Transverse colon (tissue), 4 donors: ENCODE measurements at regions not wholly inside any gene's neighbourhood (a gene's known extent, or its start where the extent isn't known, plus 50 kb on each side); places are given as distances from the start of the nearest gene placed in this dataset.

ENCODE experiments used
- CTCF ChIP-seq, 5 experiments: fragments of 200-600 bp in 3 of 5; fragments of 450-650 bp in 2 of 5; sonication (generic) in 3 of 5; IDR thresholded peaks; 1 replicate in 2 of 5; 2 replicates in 3 of 5; pipeline ENCODE4 v1.5.1; 2016 to 2017; ENCODE audit warnings: antibody characterized with exemption in 5 of 5, inconsistent platforms in 3 of 5, mild to moderate bottlenecking in 2 of 5, moderate library complexity in 1 of 5
- EP300 ChIP-seq: sonication (generic); formaldehyde crosslinking; IDR thresholded peaks from one replicate; pipeline ENCODE4 v1.6.1; 2017; ENCODE audit warnings: antibody characterized with exemption, low read depth
- POLR2A ChIP-seq: fragments of 450-650 bp; IDR thresholded peaks from one replicate; pipeline ENCODE4 v1.6.1; 2016; ENCODE audit warnings: antibody characterized with exemption, mild to moderate bottlenecking, moderate library complexity
- POLR2AphosphoS5 ChIP-seq, 3 donors: sonication (generic); formaldehyde crosslinking; IDR thresholded peaks; one replicate each; pipeline ENCODE4 v1.6.1; 2016; ENCODE audit warnings: antibody characterized with exemption in 3 of 3

GRCh38 chr7:13198727-13199126 lies 511.3 kb downstream of the ARL4A start:
- TF ChIP-seq EP300 (no peak), POLR2A (no peak), CTCF (IDR thresholded peaks at IDR 0.05) (no peak), POLR2AphosphoS5 (IDR thresholded peaks at IDR 0.05) (no peak)
